ENCODE measurements at regions not wholly inside any gene's neighbourhood (a gene's known extent, or its start where the extent isn't known, plus 50 kb on each side); places are given as distances from the start of the nearest gene placed in this dataset.

DNA sequence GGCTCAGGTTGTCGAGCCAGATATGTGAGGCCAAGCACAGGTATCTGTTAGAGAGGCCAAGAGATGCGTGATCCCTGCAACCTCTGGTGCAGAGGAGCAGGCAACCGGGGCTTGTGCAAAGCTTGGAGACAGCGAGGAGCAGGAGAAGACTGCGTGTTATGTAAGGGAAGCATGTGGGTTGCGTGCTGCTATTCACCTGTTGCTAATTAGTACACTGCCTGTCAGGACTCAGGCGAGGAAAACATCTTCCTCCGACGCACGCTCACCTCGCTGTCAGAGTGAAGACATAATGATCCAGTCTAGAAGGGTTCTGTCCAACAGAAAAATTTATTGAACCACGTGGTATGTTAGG is 102.5 kb downstream of the HNRNPLL start:
- H3K27ac ChIP-seq = no peak overlapping the region
- TF ChIP-seq, protein P1, sequence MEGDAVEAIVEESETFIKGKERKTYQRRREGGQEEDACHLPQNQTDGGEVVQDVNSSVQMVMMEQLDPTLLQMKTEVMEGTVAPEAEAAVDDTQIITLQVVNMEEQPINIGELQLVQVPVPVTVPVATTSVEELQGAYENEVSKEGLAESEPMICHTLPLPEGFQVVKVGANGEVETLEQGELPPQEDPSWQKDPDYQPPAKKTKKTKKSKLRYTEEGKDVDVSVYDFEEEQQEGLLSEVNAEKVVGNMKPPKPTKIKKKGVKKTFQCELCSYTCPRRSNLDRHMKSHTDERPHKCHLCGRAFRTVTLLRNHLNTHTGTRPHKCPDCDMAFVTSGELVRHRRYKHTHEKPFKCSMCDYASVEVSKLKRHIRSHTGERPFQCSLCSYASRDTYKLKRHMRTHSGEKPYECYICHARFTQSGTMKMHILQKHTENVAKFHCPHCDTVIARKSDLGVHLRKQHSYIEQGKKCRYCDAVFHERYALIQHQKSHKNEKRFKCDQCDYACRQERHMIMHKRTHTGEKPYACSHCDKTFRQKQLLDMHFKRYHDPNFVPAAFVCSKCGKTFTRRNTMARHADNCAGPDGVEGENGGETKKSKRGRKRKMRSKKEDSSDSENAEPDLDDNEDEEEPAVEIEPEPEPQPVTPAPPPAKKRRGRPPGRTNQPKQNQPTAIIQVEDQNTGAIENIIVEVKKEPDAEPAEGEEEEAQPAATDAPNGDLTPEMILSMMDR (conservative IDR thresholded peaks at IDR 0.05) = no peak

GRCh38 chr2:38499548-38500282 is 103.0 kb downstream of the HNRNPLL start:
- H3K27ac ChIP-seq = no peak overlapping the region
- TF ChIP-seq, protein P1 (conservative IDR thresholded peaks at IDR 0.05) = no peak

GRCh38 chr2:38498045-38498481 is 104.7 kb downstream of the HNRNPLL start:
- H3K27ac ChIP-seq = no peak overlapping the region
- TF ChIP-seq, protein P1 (conservative IDR thresholded peaks at IDR 0.05) = no peak

- H3K27ac ChIP-seq = no peak overlapping the region
- TF ChIP-seq, protein P1 (conservative IDR thresholded peaks at IDR 0.05) = no peak
These were observed 105.1 kb downstream of the HNRNPLL start for GRCh38 chr2:38497670-38498037.

DNA sequence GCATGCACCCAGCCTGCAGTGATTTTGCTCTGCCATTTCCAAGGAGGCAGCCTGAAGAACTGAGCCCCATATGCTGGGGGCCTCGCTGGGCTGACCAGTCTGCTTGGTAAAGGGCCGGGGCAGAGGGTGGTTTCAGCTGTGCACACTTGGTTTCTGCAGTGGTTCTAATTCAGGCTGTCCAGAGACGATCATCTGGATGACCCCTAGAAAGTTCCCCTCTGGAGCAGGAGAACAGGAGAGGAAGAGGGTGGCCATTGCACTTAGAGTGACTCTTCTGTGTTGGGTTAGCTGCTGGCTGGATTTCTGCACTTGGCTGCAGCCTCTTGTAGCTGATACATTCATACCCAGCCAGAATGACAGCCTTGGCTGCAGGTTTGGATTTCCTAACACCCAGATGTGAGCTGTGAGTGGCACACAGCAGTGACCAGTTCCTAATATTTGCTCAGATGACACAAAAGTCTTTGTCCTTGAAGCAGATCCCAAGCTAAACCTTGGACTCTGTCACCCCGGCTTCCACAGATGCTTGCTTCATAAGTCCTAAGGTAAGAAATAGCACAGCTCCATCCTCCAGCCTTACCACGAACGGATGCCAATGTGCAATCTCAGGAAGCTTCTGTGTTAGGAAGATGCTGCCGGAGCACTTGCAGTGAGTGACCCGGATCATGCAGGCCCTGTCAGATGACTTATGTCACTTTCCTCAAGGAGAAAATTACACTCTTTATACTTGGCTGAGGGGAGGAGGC is 105.6 kb downstream of the HNRNPLL start:
- no peak overlapping the region for H3K27ac ChIP-seq
- TF ChIP-seq, protein P1 (conservative IDR thresholded peaks at IDR 0.05) = no peak

- H3K27ac ChIP-seq = no peak overlapping the region
- TF ChIP-seq, protein P1 (conservative IDR thresholded peaks at IDR 0.05) = no peak
These were observed 106.8 kb downstream of the HNRNPLL start for GRCh38 chr2:38495880-38496279.

DNA sequence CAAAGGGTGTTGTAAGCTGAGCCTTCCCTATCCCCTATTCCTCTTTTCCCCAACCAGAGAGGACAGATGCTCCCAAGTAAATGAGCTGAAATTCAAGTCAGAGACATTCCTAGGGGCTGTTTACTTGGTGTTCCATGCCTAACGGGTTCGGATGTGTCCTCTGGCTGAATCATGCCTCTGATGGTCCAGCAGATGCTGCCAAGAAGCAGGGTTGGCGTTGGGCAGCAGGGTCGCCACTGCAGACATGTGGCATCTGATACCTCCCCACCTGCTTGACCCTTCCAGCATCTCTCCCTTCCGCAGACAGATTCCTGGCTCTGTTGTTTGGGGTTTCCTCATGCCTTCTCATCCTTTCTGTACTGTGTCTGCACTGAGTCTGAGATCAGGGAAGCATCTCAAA is 108.3 kb downstream of the HNRNPLL start:
- no peak overlapping the region for H3K27ac ChIP-seq
- TF ChIP-seq, protein P1 (conservative IDR thresholded peaks at IDR 0.05) = no peak

Measured in VCaP (cell line).